ENCODE measurements at regions not wholly inside any gene's neighbourhood (a gene's known extent, or its start where the extent isn't known, plus 50 kb on each side); places are given as distances from the start of the nearest gene placed in this dataset.

GRCh38 chr5:113935453-113935852 lies 422.0 kb downstream of the YTHDC2 start:
- H3K4me3 ChIP-seq (ENCODE audit: low read length): no peak overlapping the region
- H3K27me3 ChIP-seq (ENCODE audit: control insufficient read depth, insufficient read depth, low read length): no peaks in the 10 kb centered on the region
- H3K27ac ChIP-seq (ENCODE audit: low read length): no peak overlapping the region
- WGBS (ENCODE audit: insufficient coverage, insufficient read length): no CpG with 5 or more reads among the region's 7 CpGs
- no peaks in the 10 kb centered on the region for H3K36me3 ChIP-seq (ENCODE audit: control insufficient read depth, insufficient read depth, low read length)
- no peak for DNase-seq (ENCODE audit: low read depth, low spot score)
- H3K4me1 ChIP-seq (ENCODE audit: control insufficient read depth, insufficient read depth, low read length): no peaks in the 10 kb centered on the region
- no peaks in the 10 kb centered on the region for H3K9me3 ChIP-seq (ENCODE audit: control insufficient read depth, insufficient read depth, low read length)

GRCh38 chr5:113937301-113937700 lies 423.8 kb downstream of the YTHDC2 start:
- no peaks in the 10 kb centered on the region for H3K27me3 ChIP-seq (ENCODE audit: control insufficient read depth, insufficient read depth, low read length)
- H3K9me3 ChIP-seq (ENCODE audit: control insufficient read depth, insufficient read depth, low read length): no peaks in the 10 kb centered on the region
- no peak overlapping the region for H3K27ac ChIP-seq (ENCODE audit: low read length)
- WGBS (ENCODE audit: insufficient coverage, insufficient read length): 100% methylated on average over 1 of the region's 2 CpGs
- H3K4me3 ChIP-seq (ENCODE audit: low read length): no peak overlapping the region
- no peaks in the 10 kb centered on the region; the same call in 1 of the 2 replicates for H3K4me1 ChIP-seq (ENCODE audit: control insufficient read depth, insufficient read depth, low read length)
- DNase-seq (ENCODE audit: low read depth, low spot score): no peak
- no peaks in the 10 kb centered on the region for H3K36me3 ChIP-seq (ENCODE audit: control insufficient read depth, insufficient read depth, low read length)

- no peaks in the 10 kb centered on the region for H3K27me3 ChIP-seq (ENCODE audit: control insufficient read depth, insufficient read depth, low read length)
- DNase-seq (ENCODE audit: low read depth, low spot score): no peak
- H3K4me1 ChIP-seq (ENCODE audit: control insufficient read depth, insufficient read depth, low read length): no peaks in the 10 kb centered on the region; the same call in 1 of the 2 replicates
- WGBS (ENCODE audit: insufficient coverage, insufficient read length): no CpG with 5 or more reads among the region's 3 CpGs
- no peaks in the 10 kb centered on the region for H3K9me3 ChIP-seq (ENCODE audit: control insufficient read depth, insufficient read depth, low read length)
- no peaks in the 10 kb centered on the region for H3K36me3 ChIP-seq (ENCODE audit: control insufficient read depth, insufficient read depth, low read length)
- H3K4me3 ChIP-seq (ENCODE audit: low read length): no peak overlapping the region
- H3K27ac ChIP-seq (ENCODE audit: low read length): no peak overlapping the region
Observed at GRCh38 chr5:113939988-113940387, 421.9 kb upstream of the KCNN2 start.

GRCh38 chr5:113950186-113950585 lies 411.7 kb upstream of the KCNN2 start:
- H3K36me3 ChIP-seq (ENCODE audit: control insufficient read depth, insufficient read depth, low read length): no peaks in the 10 kb centered on the region
- WGBS (ENCODE audit: insufficient coverage, insufficient read length): no CpG with 5 or more reads among the region's 2 CpGs

GRCh38 chr5:113965225-113965624 lies 396.6 kb upstream of the KCNN2 start:
- Histone ChIP-seq H3K36me3 (ENCODE audit: control insufficient read depth, insufficient read depth, low read length) (no peaks in the 10 kb centered on the region), H3K4me3 (ENCODE audit: low read length) (no peak overlapping the region), H3K4me1 (ENCODE audit: control insufficient read depth, insufficient read depth, low read length) (no peaks in the 10 kb centered on the region), H3K9me3 (ENCODE audit: control insufficient read depth, insufficient read depth, low read length) (no peaks in the 10 kb centered on the region), H3K27ac (ENCODE audit: low read length) (no peak overlapping the region), H3K27me3 (ENCODE audit: control insufficient read depth, insufficient read depth, low read length) (no peaks in the 10 kb centered on the region)
- no peak for DNase-seq (ENCODE audit: low read depth, low spot score)
- WGBS (ENCODE audit: insufficient coverage, insufficient read length): no CpG with 5 or more reads among the region's 3 CpGs

More at GRCh38 chr5:113950186-113950585, 411.7 kb upstream of the KCNN2 start:
- Histone ChIP-seq H3K9me3 (ENCODE audit: control insufficient read depth, insufficient read depth, low read length) (no peaks in the 10 kb centered on the region), H3K4me3 (ENCODE audit: low read length) (no peak overlapping the region), H3K27me3 (ENCODE audit: control insufficient read depth, insufficient read depth, low read length) (no peaks in the 10 kb centered on the region), H3K27ac (ENCODE audit: low read length) (no peak overlapping the region), H3K4me1 (ENCODE audit: control insufficient read depth, insufficient read depth, low read length) (no peaks in the 10 kb centered on the region)
- DNase-seq (ENCODE audit: low read depth, low spot score): no peak

GRCh38 chr5:113969901-113970300 lies 392.0 kb upstream of the KCNN2 start:
- Histone ChIP-seq H3K4me3 (ENCODE audit: low read length) (no peak overlapping the region), H3K27ac (ENCODE audit: low read length) (no peak overlapping the region), H3K36me3 (ENCODE audit: control insufficient read depth, insufficient read depth, low read length) (no peaks in the 10 kb centered on the region), H3K4me1 (ENCODE audit: control insufficient read depth, insufficient read depth, low read length) (no peaks in the 10 kb centered on the region), H3K9me3 (ENCODE audit: control insufficient read depth, insufficient read depth, low read length) (no peaks in the 10 kb centered on the region), H3K27me3 (ENCODE audit: control insufficient read depth, insufficient read depth, low read length) (no peaks in the 10 kb centered on the region)
- no peak for DNase-seq (ENCODE audit: low read depth, low spot score)

GRCh38 chr5:113971454-113971853 lies 390.4 kb upstream of the KCNN2 start:
- no peaks in the 10 kb centered on the region for H3K36me3 ChIP-seq (ENCODE audit: control insufficient read depth, insufficient read depth, low read length)
- H3K4me1 ChIP-seq (ENCODE audit: control insufficient read depth, insufficient read depth, low read length): no peaks in the 10 kb centered on the region
- no CpG with 5 or more reads among the region's 1 CpG for WGBS (ENCODE audit: insufficient coverage, insufficient read length)
- H3K27me3 ChIP-seq (ENCODE audit: control insufficient read depth, insufficient read depth, low read length): no peaks in the 10 kb centered on the region
- no peak for DNase-seq (ENCODE audit: low read depth, low spot score)
- H3K9me3 ChIP-seq (ENCODE audit: control insufficient read depth, insufficient read depth, low read length): no peaks in the 10 kb centered on the region
- H3K4me3 ChIP-seq (ENCODE audit: low read length): no peak overlapping the region
- no peak overlapping the region for H3K27ac ChIP-seq (ENCODE audit: low read length)

- no peak for DNase-seq (ENCODE audit: low read depth, low spot score)
- no peaks in the 10 kb centered on the region for H3K36me3 ChIP-seq (ENCODE audit: control insufficient read depth, insufficient read depth, low read length)
- no peaks in the 10 kb centered on the region for H3K9me3 ChIP-seq (ENCODE audit: control insufficient read depth, insufficient read depth, low read length)
- no peak overlapping the region for H3K27ac ChIP-seq (ENCODE audit: low read length)
- WGBS (ENCODE audit: insufficient coverage, insufficient read length): no CpG with 5 or more reads among the region's 1 CpG
- no peaks in the 10 kb centered on the region for H3K27me3 ChIP-seq (ENCODE audit: control insufficient read depth, insufficient read depth, low read length)
- H3K4me3 ChIP-seq (ENCODE audit: low read length): no peak overlapping the region
- no peaks in the 10 kb centered on the region for H3K4me1 ChIP-seq (ENCODE audit: control insufficient read depth, insufficient read depth, low read length)
Observed at GRCh38 chr5:113974976-113975375, 386.9 kb upstream of the KCNN2 start.

GRCh38 chr5:113984928-113985327 lies 376.9 kb upstream of the KCNN2 start:
- H3K27me3 ChIP-seq (ENCODE audit: control insufficient read depth, insufficient read depth, low read length): no peaks in the 10 kb centered on the region
- H3K4me1 ChIP-seq (ENCODE audit: control insufficient read depth, insufficient read depth, low read length): no peaks in the 10 kb centered on the region
- no peaks in the 10 kb centered on the region for H3K9me3 ChIP-seq (ENCODE audit: control insufficient read depth, insufficient read depth, low read length)
- H3K27ac ChIP-seq (ENCODE audit: low read length): no peak overlapping the region
- no peak overlapping the region for H3K4me3 ChIP-seq (ENCODE audit: low read length)
- DNase-seq (ENCODE audit: low read depth, low spot score): no peak
- no CpG with 5 or more reads among the region's 2 CpGs for WGBS (ENCODE audit: insufficient coverage, insufficient read length)
- H3K36me3 ChIP-seq (ENCODE audit: control insufficient read depth, insufficient read depth, low read length): no peaks in the 10 kb centered on the region

GRCh38 chr5:113985505-113985904 lies 376.4 kb upstream of the KCNN2 start:
- H3K4me3 ChIP-seq (ENCODE audit: low read length): no peak overlapping the region
- no peaks in the 10 kb centered on the region for H3K27me3 ChIP-seq (ENCODE audit: control insufficient read depth, insufficient read depth, low read length)
- H3K27ac ChIP-seq (ENCODE audit: low read length): no peak overlapping the region
- DNase-seq (ENCODE audit: low read depth, low spot score): no peak
- H3K9me3 ChIP-seq (ENCODE audit: control insufficient read depth, insufficient read depth, low read length): no peaks in the 10 kb centered on the region
- H3K36me3 ChIP-seq (ENCODE audit: control insufficient read depth, insufficient read depth, low read length): no peaks in the 10 kb centered on the region
- no CpG with 5 or more reads among the region's 4 CpGs for WGBS (ENCODE audit: insufficient coverage, insufficient read length)
- H3K4me1 ChIP-seq (ENCODE audit: control insufficient read depth, insufficient read depth, low read length): no peaks in the 10 kb centered on the region

GRCh38 chr5:113989278-113989912 lies 372.5 kb upstream of the KCNN2 start:
- H3K9me3 ChIP-seq (ENCODE audit: control insufficient read depth, insufficient read depth, low read length): no peaks in the 10 kb centered on the region
- H3K36me3 ChIP-seq (ENCODE audit: control insufficient read depth, insufficient read depth, low read length): no peaks in the 10 kb centered on the region
- DNase-seq (ENCODE audit: low read depth, low spot score): no peak
- H3K4me1 ChIP-seq (ENCODE audit: control insufficient read depth, insufficient read depth, low read length): no peaks in the 10 kb centered on the region
- no peaks in the 10 kb centered on the region for H3K27me3 ChIP-seq (ENCODE audit: control insufficient read depth, insufficient read depth, low read length)
- H3K27ac ChIP-seq (ENCODE audit: low read length): no peak overlapping the region
- WGBS (ENCODE audit: insufficient coverage, insufficient read length): no CpG with 5 or more reads among the region's 6 CpGs
- H3K4me3 ChIP-seq (ENCODE audit: low read length): no peak overlapping the region

All from iPS DF 6.9 (cell line).